ENCODE measurements at regions not wholly inside any gene's neighbourhood (a gene's known extent, or its start where the extent isn't known, plus 50 kb on each side); places are given as distances from the start of the nearest gene placed in this dataset.

DNA sequence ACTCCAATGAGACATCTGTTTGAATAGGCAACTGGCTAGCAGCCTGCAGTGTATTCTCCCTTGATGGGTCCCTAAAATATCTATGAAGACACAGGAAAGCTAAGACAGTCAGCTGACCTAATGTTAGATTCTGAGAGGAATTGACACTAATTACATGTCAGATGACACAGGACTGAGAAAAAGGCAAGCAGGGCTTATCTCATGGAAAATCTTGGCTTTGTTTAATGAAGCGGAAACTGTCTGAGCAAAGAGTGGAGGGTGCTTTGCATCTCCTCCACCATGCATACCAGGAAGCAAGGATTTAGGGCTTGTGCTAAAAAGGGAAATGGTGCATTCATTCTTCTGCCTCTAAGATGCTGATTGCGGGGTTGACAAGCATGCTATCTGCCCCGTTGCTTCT, 135.5 kb upstream of the GLI3 start:
- no peak for DNase-seq (ENCODE audit: low spot score)

DNA sequence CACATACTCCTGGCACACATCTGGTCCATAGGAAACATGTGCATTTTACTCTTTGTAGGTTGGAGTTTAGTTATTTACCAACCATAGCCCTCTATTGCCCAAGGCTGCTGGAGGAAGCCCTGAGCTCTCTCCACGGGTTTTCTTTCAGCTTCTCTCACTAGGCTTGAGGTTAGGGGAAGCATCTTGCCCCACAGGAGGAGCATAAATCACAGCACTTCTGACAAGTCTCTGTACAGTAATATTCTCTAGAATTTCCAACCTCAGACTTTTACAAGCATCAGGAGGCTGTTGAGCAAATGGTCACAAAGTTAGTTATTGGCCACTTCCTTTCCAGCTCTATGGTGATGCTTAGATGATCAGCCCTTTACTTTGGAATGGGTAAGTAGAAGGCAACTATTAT, 122.9 kb upstream of the GLI3 start:
- DNase-seq (ENCODE audit: low spot score) = no peak

DNA sequence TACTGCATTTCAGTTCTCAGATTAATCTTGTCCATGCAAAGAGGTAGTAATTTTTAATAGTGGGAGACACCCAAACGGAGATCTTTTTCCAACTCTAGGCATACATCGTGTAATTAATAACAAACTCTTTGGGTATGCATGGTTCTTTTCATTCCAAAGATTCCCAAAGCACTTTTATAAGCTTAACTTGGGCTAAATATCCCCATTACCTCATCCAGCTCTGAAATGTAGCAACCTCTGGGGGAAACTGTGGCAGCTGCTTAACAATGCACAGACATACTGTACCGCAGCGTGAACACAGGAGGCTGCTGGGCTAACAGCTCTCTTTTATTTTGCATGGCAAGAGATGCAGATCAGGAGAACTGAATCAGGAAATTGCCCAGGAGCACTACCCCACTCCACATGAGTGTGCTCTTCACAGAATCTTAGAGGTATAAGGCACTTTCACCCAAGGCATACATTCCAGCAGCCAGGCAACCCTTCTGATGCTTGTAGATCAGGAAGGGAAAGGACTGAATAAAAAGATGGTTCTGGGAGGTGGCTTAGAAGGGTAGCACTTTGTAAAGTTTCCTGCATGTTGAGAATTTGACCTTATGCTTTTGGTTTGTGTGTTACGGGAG, 114.4 kb upstream of the GLI3 start:
- no peak for DNase-seq (ENCODE audit: low spot score)

DNA sequence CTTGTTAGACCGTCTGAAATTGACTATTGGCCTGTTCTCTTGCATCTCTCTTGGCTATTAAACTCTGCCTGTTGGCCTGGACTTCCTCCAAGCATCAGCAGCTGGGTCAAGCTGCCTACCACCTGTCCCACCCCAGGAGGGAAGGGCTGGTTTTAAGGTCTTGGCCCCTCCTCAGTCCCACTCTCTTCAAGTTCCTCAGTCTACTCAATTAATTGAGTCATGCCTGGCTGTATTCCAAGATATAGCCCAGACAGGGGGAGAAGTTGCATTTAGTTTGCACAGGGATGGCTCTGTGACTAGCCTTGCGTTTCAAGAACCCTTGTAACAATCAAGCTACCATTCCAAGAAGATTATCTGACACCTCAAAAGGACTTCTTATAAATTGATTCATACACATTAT, 113.8 kb upstream of the GLI3 start:
- DNase-seq (ENCODE audit: low spot score) = no peak

DNA sequence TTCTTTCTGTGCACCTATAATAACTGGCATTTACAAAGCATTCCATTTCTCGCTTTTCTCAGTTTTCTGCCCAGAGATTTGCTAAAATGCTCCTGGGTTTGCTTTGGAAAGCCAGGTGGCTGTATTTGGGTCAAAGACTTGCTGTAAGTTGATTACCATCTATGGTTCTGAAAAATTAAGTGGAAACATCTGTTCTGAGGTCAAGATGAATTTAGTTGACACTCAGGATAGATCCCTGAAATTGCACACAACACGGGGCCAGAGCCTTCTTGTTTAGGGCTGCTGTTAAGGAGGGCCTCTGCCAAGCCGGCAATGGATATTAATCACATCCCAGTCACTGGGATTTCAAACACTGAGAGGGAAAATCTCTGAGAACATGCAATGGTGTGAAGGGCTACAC, 111.6 kb upstream of the GLI3 start:
- no peak for DNase-seq (ENCODE audit: low spot score)

DNA sequence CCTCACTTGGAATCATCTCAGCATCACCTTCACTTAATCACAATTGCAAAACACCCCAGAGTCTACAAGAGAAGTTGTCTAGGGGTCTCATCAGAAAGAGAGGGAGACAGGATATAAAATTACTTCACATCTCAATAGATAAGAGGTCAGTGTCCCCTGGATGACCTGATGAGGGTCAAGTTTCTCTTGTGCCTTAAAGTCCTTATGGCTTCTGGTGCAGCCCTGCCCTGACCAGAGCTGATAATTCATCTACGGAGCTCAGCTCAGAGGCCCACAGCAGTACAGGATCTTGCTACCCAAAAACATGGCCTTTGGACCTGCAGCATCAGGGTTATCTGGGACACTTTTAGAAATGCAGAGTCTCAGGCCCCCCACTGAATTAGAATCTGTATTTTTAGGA, 111.1 kb upstream of the GLI3 start:
- no peak for DNase-seq (ENCODE audit: low spot score)

DNA sequence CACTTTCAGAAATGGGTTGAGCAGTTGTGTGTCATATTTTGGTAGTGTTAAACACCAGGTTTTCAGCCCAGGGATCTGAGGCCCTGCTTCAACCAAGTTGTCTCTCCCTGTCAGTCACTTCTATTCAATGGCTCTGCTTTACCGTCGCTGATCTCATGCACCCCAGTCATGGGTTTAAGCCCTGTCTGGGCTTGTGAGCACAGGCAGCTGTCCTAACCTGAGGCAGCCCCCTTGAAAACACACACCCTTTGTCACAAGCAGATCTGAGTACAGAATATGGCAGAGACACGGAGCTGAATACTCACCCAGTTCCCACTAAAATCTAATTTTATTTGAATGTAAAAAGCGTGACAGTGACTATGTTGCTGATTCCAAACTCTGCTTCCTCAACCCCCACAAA, 110.6 kb upstream of the GLI3 start:
- DNase-seq (ENCODE audit: low spot score) = no peak

DNA sequence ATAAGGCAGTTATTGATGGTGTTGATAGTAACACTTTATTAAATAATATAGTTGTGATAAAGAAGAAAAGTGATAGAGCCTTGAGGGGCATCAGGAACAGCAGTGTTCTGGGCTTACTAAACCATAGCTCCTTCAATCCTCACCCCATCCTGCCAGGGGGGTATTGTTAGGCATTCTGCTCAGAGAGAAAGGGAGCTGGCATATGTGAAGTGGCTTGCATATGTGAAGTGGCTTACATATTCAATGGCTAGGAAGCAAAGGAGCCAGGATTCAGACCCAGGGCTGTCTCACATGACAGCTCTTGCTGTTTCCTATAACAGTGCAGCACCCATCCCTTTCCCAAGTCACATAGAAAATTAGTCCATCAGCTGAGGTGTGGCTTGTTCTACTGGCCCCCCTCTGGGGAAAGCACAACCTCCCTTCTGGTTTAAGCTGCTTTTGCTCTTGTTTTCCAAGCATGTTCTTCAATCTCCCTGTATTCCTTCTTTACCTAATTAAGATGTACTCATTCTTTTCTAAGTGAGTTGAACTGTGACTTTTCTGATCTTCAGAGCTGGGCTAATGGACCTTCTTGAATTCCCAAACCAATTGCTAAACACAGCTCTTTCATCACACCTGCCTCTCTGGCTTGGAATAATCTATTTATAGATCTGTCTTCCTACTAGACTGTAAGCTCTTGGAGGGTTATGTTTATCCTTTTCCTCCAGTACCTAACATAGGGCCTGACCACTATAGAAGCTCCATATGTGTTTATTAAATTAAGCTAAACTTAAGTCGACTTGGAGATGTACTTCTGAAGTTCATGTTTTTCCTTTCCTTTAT, 108.7 kb upstream of the GLI3 start:
- DNase-seq (ENCODE audit: low spot score) = no peak

DNA sequence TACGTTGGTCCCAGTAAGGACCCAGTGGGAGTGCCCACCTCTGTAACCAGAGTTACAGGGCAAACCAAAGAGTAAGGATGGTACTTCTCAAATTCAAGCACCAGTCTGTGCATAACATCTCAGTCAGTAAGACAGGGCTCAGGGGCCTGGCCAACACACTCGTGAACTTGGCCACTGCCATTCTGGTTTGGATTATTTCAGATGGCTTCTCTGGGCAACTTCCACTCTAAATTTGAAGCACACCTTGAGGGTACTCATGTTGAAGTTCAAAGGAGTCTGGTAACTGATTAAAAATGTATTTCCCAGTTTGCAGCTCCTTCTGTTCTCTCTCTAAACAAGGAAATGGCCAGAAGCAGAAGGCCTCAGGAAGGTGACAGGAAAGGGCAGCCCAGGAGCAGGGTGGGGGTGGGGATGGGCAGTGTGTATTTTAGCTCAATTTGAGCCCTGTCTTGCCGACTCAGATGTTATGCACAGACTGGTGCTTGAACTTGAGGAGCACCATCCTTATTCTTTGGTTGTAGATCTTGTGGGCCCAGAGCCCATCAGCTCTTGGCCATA, 107.3 kb upstream of the GLI3 start:
- DNase-seq (ENCODE audit: low spot score) = no peak

DNA sequence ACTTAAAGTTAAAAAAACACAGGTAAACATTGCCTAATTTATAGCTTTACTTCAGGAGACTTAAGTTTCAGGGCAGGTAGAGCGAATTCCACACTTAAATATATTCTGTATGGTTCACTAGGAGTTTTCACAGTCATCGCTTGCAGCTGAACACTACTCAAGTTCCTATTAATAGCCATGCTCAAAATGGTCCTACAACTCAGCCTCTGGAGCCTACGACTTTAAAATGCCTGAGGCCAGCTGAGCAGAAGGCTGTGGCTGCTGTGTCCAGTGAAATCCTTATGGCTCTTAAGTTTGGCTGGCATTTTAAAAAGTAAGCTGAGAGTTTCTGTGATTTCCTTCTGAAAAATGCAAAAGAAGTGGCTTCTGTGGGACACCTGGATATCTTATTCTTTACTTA, 105.4 kb upstream of the GLI3 start:
- no peak for DNase-seq (ENCODE audit: low spot score)

DNA sequence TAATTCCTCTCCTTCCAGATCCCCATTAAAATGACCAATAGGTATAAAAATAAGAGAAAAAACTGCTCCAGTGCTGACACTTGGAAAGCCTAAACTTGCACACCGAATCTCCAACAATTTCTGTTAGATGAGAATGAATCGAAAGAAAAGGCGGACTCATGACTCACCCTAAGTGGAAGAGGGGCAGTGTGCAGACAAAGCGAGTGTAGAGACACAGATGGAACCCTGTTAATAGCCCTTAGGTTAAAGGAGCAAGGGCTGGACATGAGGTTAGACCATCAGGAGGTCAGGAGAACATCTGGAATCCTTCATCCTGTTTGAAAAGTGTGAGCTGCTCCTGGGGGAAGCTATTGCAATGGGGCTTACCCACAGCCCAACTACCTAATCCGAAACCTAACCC, 103.4 kb upstream of the GLI3 start:
- no peak for DNase-seq (ENCODE audit: low spot score)

DNA sequence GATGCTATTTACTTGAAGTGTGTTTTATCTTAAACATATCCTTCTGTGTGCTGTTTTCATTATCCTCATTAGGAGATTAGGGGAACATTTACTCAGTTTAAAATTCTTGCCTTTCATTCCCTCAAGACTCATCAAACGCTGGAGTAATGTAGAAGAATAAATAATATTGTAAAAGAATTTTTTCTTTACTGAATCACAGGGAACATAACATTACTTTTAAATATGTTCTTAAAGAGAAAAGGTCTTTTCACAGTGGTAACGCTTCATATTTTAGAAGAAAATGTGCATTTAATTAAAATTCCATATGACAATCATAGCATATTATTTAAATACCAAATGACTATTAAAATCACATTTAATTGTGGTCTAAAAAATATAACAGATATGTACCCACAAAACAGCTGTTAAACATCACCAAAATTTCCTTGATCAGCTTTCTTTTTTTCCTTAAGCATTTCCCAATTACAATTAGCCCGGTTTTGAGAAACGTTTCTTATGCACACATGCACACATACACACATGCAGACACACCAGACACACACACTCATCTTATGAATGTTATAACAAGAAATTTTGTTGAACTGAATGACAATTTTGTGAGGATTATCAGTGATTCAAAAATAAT, 102.0 kb upstream of the GLI3 start:
- DNase-seq (ENCODE audit: low spot score) = no peak

DNA sequence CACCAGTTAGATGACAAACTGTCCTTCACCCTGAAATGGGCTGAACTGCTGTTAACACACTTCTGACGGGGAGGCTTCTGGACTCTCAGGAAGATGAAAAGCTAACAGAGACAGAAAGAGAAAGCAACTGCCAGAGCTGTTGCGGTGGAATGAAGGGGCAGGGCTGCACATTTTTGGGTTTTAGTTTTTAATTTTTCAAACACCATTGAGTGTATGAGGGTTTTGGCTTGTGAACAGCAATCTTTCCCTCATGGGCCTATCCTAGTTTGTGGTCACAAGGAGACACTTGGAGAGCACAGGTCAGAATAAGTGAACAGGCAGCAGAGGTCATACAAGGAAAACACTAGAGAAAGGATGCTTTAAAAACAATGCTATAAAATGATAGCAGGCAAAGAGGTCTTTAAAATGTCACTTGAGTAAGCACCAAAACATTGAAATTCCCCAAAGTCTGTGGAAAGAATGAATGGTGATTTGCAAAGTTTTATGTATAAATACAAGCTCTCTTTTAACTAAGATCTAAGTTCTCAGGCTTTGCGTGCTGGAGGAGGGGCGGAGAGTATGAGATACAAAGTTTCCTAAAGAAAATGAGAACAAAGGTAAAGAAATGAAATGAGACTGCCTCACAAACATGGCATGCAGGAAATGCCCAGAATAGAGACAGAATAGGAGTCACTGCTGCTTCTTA, 101.4 kb upstream of the GLI3 start:
- DNase-seq (ENCODE audit: low spot score) = no peak

DNA sequence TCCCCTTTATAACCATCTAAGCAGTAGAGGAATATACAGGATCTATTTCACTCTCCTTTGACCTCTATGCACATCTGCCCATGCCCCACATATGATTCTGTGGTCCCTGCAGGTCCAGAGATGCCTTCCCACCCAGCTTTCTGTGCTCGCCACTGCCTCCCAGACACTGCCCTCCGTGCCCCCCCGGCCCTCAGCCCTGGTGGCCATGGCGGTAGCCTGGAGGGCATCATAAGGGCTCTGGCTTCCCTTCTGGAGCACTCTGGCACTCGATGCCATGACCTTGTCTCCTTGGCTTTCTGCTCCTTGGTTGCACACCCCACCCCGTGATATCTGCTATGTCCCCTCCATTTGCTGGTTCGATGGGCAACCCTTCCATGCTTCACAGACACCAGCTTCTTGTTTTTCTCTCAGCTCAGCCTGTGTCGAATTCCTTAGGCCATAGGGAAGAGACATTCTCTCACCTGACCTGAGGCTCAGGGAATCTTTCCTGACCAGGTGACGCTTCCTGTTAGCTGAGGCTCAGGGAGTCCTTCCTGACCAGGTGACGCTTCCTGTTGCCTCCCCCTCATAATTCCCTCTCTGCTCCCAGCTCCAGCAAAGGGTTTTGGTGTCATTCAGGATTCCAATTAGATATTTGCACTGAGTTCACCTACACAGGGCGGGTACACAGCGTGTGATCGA, 100.4 kb upstream of the GLI3 start:
- DNase-seq (ENCODE audit: low spot score) = no peak

DNA sequence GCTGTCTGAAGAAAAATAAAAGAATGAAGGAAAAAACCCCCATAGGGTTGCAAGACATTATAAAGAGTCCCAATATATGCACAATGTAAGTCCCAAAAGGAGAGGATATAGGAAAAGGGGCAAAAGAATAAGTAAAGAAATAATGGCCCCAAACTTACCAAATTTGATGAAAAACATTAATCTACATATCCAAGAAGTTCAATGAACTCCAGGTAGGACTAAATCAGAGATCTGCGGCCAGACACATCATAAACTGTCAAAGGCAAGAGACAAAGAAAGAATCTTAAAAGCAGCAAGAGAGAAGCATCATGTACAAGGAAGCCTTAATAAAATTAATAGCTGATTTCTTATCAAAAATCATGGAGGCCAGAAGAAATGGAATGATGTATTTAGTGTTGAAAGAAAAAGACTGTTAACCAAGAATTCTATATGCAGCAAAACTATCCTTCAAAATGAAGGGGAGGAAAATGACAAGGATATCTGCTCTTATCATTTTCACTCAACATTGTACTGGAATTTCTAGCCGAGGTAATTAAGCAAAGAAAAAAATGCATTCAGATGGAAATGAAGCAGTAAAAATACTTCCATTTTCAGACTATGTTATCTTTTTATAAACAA, 95.7 kb upstream of the GLI3 start:
- no peak for DNase-seq (ENCODE audit: low spot score)

DNA sequence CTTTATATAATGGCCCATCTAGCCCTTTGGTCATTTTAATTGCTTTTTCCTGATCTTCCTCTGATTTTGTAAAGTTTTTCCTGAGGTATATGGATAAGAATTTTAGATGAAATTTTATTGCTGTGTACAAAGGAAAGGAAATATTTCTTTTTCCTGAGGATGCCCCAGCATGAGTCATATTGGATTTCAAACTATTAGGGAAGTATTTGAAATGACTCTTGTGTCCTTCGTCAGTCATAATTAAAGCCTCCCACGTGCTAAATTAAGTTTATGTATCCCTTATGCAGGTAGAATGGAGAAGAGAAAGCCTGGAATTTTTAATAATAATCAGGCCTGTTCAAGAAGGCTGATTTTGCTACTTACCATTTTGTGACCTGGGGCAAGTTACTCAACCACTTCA, 82.6 kb upstream of the GLI3 start:
- DNase-seq (ENCODE audit: low spot score) = no peak

DNA sequence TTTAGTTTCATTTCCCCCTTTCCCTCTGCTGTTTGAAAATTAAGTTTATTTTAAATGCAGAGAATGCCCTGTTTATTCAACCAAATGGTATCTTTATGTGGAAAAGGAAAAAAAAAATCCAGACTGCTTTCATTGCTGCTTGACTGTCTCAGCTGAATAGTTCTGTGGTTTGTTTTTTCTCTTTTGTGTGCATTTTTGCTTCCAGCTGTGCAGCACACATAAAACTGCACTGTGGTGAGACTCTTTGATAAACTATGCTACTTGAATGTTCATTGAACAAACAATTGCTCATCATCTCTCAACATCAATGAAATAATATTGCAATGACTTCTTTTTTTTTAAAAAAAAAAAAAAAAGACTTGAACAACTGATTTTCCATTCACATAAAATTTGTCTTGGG, 78.6 kb upstream of the GLI3 start:
- DNase-seq (ENCODE audit: low spot score) = peak; percentile 67

DNA sequence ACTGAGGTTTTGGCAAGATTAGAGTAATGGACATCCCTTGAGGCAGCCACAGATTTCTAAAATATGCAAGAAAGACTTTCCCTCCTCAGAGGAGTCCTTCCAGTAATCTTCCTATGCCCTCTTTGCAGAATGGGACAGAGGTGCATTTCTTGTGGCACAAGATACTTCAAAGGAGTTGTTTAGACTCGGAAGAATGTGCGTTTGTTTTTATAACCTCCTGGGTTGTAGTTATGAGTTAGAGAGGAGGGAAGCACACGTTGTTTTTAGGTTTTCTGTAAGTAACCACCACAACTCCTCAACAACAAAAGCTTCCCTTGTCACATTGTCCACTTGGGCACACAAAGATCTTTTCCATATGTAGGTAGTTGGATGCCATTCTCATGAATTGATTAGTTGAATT, 78.1 kb upstream of the GLI3 start:
- DNase-seq (ENCODE audit: low spot score) = peak; percentile 80

DNA sequence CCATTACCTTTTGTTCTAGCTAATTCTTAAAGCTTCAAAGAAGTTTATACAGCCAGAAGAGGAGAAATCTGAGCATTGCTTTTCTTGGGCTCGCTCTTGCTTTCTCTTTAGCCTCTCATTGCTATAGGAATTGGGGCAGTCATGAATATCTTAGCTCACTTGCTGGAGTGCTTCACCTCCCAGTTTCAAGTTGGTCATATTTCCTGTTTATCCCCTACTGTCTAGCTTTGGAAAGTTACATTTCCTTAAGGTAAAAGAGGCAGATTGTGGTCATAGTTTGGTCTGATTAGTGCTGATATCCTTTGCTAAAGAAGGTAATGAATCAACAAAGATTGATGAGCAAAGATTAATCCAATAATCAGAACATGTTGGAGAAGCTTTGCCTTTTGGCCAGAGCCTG, 77.7 kb upstream of the GLI3 start:
- DNase-seq (ENCODE audit: low spot score) = peak; percentile 43

DNA sequence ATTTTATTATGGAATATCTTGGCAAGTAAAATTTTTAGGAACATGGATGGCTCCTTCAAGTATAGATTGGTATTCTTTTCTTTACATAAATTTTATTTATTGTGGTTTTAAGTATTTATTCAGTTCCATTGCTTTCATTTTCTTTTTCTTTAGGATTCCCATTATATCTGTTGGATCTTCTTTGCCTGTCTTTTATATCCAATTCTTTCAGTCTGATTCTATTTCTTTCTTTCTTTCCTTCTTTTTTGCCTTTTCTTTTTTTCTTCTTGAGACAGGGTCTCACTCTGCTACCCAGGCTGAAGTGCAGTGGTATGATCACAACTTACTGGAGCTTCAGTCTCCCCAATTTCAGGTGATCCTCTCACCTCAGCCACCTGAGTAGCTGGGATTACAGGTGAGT, 74.2 kb upstream of the GLI3 start:
- DNase-seq (ENCODE audit: low spot score) = no peak

DNA sequence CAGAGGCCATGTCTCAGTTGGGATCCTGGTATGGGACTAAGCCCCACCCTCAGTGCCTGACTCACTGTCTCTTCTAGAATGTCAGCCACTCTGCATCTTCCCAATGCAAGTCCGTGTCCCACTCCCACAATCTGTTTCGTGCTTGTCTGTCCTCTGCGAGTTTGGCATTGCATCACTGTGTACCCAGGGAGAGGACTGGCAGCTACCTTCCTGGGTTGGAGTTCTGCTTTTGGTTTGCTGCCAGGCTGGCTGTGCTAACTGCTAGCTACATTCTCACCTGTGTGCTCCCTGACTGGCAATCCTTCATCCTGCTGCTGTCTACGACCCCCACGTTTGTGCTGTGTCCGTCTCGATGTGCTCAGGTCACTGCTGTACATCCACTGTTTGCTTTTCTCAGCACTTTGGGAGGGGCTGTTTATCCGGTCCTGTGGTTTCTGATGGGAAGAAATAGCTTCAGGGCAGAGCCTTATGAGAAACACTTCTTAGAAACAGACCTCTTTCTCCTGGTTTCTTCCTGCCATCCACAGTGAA, 56.0 kb upstream of the GLI3 start:
- no peak for DNase-seq (ENCODE audit: low spot score)

Data from SW480 (cell line).